NCI-H2107 treated with DMSO at 0.1 percent for 48 hours (cell line): ENCODE measurements at regions not wholly inside any gene's neighbourhood (a gene's known extent, or its start where the extent isn't known, plus 50 kb on each side); places are given as distances from the start of the nearest gene placed in this dataset.

Source experiments
- DNase-seq: peaks from one replicate; lab custom pipeline; 2025; ENCODE audit not compliant: unreplicated experiment; lab: John Stamatoyannopoulos, UW

- no peak for DNase-seq
Measured at GRCh38 chr3:72193771-72194430, 409.0 kb upstream of the PROK2 start.

GRCh38 chr3:72192572-72192971 is 407.6 kb upstream of the PROK2 start:
- no peak for DNase-seq

DNA sequence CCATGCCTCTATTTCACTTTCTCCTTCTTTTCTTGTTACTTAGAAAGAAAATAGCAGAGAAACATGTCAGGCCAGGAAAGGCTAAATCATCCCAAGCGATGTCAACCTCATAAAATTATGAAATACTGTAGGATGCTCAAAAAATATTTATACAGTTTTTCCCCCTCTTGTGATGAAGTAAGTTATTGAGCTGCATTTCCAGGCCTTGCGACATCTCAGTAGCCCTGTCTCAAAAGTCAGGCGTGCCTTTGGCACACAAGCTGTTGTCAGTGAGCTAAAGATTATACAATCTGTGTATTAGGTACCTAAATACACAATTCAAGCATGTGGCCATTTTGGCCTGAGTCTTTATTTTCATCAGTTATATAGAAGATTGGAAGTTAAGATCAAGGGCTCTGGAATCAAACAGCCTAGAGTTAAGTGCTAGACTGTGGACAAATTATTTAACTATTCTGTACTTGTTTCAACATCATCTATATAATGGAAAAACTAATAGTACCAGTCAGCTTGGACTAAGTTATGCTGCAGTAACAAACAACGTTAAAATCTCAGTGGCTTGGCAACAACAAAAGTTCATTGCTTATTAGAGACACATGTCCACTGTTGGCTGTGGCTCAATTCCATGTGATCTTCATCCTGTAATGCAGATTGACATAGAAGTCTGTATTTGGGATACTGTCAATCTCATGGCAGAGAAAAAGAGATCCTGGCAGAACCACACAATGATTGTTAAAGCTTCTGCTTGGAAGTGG is 406.4 kb upstream of the PROK2 start:
- no peak for DNase-seq

DNA sequence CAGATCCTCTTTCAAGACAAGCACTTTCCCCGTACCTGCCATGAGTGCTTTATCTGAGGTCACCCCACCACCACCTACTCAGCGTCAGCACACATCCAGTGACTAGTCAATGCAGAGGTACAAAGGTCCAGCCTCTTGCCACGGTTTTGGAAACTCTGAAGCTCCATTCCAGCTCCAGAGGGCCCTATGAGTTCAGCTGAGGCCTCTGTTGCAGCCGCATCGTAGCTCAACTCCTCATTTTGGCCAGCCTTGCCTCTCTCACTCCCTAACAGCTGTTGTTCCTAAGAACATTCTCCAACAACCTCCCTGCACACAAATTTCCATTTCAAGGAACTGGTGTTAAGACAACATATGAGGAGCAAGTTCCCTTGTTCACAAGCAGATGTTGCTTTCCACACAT is 405.1 kb upstream of the PROK2 start:
- no peak for DNase-seq

- DNase-seq: no peak
Measured at GRCh38 chr3:72189339-72189738, 404.4 kb upstream of the PROK2 start.

GRCh38 chr3:72188536-72188935 is 403.6 kb upstream of the PROK2 start:
- no peak for DNase-seq

DNA sequence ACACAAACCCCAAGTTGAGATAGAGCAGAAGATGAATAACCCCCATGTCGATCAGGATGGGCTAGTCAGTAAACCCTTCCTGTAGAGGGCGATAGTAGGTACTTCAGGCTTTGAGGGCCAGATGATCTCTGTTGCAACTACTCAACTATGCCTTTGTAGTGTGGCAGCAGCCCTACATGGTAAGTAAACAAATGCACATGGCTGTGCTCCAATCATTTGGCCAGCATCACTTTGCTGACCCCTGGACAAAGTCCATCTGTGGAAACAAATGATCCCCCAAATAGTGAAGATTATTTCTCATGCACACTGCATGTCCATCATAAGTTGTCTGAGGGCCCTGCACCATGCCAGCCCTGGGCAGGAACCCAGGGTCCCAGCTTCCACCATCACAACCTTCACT is 402.2 kb upstream of the PROK2 start:
- DNase-seq: no peak

DNA sequence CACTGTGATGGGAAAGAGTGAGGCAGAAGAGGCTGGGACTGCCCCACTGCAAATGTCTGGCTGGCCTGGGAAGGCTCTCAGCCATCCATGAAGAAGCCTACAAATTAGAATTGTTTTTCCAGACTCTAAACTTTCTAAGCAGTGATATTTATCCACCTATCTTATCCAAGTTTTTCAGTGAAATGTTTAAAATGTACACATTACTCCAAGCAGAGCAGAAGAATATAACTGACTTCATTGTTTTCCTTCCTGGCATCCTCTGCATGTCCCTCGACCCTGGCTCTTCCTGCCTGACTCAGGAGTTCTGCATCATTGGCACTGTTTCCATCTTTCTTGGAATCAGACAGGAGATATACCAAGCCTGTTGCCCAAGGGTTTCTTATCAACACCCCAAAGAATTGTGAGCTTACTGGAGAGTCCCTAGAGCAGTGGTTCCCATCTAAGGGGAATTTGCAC is 401.5 kb upstream of the PROK2 start:
- no peak for DNase-seq

DNA sequence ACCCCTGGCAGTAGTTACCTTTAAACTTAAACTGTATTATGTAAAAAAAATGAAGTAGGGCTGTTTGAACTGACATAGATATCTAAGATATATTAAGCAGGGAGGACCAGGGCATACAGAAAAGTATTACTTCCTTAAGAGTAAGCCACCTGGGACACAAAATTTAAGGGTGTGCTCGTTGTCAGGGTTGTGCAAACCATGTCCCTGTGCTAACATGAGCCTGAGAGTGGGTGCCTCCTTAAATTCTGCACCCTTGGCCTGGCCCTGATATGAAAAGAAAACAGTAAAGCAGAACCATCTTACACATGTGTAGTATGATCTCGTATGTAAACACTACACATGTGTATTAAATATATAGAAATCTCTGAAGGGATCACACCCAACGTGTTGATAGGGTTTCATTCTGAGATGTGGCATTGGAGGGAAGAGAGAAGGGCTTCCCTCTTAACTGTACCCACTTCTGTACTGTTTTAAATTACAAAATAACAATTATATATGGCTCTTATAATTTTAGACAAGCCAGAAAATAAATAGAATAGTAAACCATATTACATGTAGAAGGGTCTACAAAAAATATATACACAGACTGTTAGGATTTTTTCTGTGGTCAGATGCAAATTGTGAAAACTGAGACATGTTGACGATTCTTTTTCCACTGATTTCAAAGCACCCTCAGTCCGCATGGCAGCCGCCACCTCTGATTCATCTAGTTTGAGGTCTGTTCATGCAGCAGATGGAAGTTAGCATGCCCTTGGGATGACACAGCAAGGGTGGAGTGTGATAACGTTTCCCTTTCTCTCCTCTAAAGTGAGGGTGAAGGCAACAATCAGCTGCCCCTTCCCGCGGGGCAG is 400.8 kb upstream of the PROK2 start:
- DNase-seq: peak; percentile 2

GRCh38 chr3:72183489-72183888 is 398.5 kb upstream of the PROK2 start:
- DNase-seq: no peak

- DNase-seq: no peak
Measured at GRCh38 chr3:72182206-72182605, 397.3 kb upstream of the PROK2 start.

GRCh38 chr3:72181251-72181650 is 396.3 kb upstream of the PROK2 start:
- no peak for DNase-seq

GRCh38 chr3:72180405-72180804 is 395.5 kb upstream of the PROK2 start:
- no peak for DNase-seq

GRCh38 chr3:72179107-72179464 is 394.1 kb upstream of the PROK2 start:
- DNase-seq: no peak

- DNase-seq: no peak
Measured at GRCh38 chr3:72178463-72179106, 393.6 kb upstream of the PROK2 start.

DNA sequence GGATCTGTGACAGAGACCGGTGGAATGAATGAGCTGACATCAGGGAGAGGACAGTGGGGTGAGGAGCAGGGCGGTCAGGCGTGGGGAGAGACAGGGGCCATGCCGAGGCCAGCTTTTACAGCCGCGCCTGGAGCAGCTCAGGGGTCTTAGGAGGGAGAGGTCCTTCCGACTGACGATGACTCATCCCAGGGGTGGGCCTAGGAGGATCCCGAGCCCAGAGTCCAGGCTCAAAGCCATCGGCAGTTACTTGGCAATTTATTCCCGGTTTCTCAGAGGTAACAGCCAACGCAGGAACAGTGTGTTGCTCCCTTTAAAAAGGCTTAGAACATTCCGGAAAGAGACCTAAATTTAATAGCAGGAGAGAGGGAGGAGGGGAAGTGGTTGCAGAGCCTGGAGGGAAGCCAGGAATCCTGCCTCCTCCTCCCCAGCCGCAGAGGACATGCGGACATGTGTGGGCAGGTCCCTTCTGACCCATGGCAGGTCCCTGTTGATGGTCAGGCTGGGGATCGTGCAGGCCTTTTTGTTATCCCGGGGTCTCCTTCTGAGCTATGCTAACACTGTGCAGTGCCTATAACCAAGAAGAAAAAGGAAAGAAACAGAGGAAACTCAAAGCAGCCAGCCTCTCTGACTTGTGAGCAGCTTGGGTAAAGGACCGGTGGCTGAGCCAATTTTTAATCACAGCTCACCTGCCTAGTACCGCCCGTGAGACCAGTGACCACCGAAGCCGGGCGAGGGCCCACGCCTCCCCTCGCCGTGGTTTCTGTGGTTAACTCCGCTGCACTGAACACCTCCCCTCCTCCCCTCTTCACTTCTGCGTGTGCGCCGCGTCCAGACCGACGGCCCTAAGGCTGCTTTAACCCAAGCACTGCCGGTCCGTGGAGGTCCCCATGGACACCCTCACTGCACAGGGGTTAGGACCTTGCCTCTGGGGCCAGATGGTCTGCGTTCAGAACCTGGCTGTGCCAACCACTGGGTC is 392.4 kb upstream of the PROK2 start:
- no peak for DNase-seq

DNA sequence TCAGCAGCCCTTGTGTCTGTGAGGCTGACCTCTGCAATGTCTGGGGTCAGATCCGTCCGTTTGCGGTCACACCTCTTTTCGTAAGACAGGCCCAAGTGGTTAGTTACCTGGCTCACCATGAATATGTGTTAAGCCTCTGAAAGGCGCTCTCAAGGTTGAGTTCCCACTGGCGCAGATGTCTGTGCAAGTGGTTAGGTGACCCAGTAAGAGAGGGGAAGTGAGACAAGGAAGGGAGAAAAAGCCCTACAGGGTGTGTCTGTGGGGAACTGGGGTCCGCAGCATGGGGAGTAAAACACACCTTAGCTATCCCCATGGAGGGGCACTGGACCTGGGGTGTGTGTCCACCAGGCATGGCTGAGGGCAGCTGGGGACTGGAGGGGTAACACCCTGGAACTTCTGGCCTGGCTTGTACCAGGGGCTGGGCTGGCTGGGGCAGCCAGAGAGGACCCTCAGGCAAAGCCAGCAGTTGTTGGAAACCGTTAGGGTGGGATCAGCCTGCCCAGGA is 391.6 kb upstream of the PROK2 start:
- no peak for DNase-seq

DNA sequence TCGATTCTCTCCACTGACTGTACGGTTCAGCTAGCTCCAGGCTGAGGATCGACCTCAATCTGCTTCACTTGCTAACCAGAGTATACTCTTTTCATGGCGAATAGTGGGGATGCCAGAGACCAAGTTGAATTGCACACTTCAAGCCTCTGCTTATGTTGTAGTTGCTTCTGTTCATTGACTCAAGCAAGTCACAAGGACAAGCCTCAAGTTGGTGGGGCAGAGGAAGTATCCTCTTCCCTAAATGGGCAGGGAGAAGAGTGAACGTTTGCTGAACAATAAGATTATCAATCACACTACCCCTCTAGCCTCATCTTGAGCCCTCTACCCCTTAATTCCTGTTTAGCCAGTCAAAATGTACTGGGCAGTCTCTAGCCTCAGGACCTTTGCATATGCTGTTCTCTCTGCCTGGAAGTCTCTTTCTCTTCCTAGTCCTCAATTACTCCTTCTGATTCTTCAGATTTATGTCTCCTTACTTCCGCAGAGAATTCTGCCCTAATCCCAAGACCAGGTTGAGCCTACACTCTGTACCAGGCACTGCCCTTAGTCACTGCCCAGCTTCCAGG is 390.4 kb upstream of the PROK2 start:
- no peak for DNase-seq

DNA sequence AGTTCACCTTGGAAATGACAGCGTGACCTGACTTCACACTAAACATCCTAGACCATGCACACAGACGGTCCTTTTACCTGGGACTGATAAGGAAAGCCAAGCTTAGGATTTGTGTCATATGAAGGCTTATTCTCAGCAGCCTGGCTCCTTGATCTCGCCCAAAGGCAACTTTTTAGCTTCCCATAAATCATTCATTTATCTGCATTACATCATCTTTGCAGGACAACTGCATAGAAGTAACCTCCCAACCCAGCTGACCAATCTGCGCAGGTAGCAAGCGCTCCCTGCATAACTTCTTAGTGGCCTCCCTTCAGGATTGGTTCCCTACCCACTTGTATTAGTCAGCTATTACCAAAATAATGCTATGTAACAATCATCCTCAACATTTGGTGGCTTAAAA is 389.9 kb upstream of the PROK2 start:
- DNase-seq: no peak

- no peak for DNase-seq
Measured at GRCh38 chr3:72174040-72174439, 389.1 kb upstream of the PROK2 start.
